Stimulated activated CD8-positive, alpha-beta memory T cell treated with anti-CD3 and anti-CD28 coated beads, Interleukin-4, amount 100 ng/mL, for 48 hours (primary cell): ENCODE measurements at regions not wholly inside any gene's neighbourhood (a gene's known extent, or its start where the extent isn't known, plus 50 kb on each side); places are given as distances from the start of the nearest gene placed in this dataset.
"Not testable (repeated sequence)": the region's sequence is repeated elsewhere in the genome, so short reads cannot be mapped to it uniquely, and the experiment has no call there.

Experiments used
- DNase-seq: peaks from one replicate; pipeline ENCODE4 v3.0.0-alpha.2; 2020

- DNase-seq, result not testable (repeated sequence)
Measured at GRCh38 chr14:37712476-37712860, 117.0 kb downstream of the TTC6 start.

- DNase-seq, result no peak
Measured at GRCh38 chr14:37712976-37713431, 117.6 kb downstream of the TTC6 start.

- no peak for DNase-seq
Measured at GRCh38 chr14:37720131-37720530, 124.7 kb downstream of the TTC6 start.

GRCh38 chr14:37721976-37722659, 126.7 kb downstream of the TTC6 start:
- no peak for DNase-seq

GRCh38 chr14:37723515-37723914, 128.1 kb downstream of the TTC6 start:
- no peak for DNase-seq

GRCh38 chr14:37726708-37727107, 131.3 kb downstream of the TTC6 start:
- no peak for DNase-seq

- DNase-seq, result no peak
Measured at GRCh38 chr14:37729218-37729617, 133.8 kb downstream of the TTC6 start.

GRCh38 chr14:37731094-37731493, 135.7 kb downstream of the TTC6 start:
- DNase-seq, result no peak

- DNase-seq, result no peak
Measured at GRCh38 chr14:37745657-37746056, 150.2 kb downstream of the TTC6 start.

- no peak for DNase-seq
Measured at GRCh38 chr14:37746140-37746832, 150.9 kb downstream of the TTC6 start.

- DNase-seq, result no peak
Measured at GRCh38 chr14:37753459-37753858, 158.0 kb downstream of the TTC6 start.

GRCh38 chr14:37760275-37760674, 164.8 kb downstream of the TTC6 start:
- not testable (repeated sequence) for DNase-seq

- DNase-seq, result no peak
Measured at GRCh38 chr14:37763266-37763665, 167.8 kb downstream of the TTC6 start.

- not testable (repeated sequence) for DNase-seq
Measured at GRCh38 chr14:37772283-37772682, 176.9 kb downstream of the TTC6 start.

GRCh38 chr14:37776791-37777499, 181.5 kb downstream of the TTC6 start:
- DNase-seq, result no peak

GRCh38 chr14:37778135-37778943, 182.9 kb downstream of the TTC6 start:
- DNase-seq, result no peak

GRCh38 chr14:37779480-37779879, 184.1 kb downstream of the TTC6 start:
- no peak for DNase-seq

- not testable (repeated sequence) for DNase-seq
Measured at GRCh38 chr14:37780731-37781130, 185.3 kb downstream of the TTC6 start.

GRCh38 chr14:37784203-37784826, 188.9 kb downstream of the TTC6 start:
- not testable (repeated sequence) for DNase-seq

- not testable (repeated sequence) for DNase-seq
Measured at GRCh38 chr14:37784827-37785223, 189.4 kb downstream of the TTC6 start.

GRCh38 chr14:37785298-37785697, 189.9 kb downstream of the TTC6 start:
- not testable (repeated sequence) for DNase-seq

- not testable (repeated sequence) for DNase-seq
Measured at GRCh38 chr14:37786114-37786625, 190.7 kb downstream of the TTC6 start.
